Common myeloid progenitor, CD34-positive (primary cell): ENCODE measurements at regions not wholly inside any gene's neighbourhood (a gene's known extent, or its start where the extent isn't known, plus 50 kb on each side); places are given as distances from the start of the nearest gene placed in this dataset.
"Not testable (repeated sequence)": the region's sequence is repeated elsewhere in the genome, so short reads cannot be mapped to it uniquely, and the experiment has no call there.

Experiments
- CTCF ChIA-PET: fragments of 350-600 bp; sonication (Branson Sonifier 250); formaldehyde crosslinking; loops from one replicate; lab custom pipeline; 2021; ENCODE audit warnings: antibody characterized with exemption; lab: Charles Lee
- POLR2A ChIA-PET: fragments of 350-600 bp; sonication (Branson Sonifier 250); formaldehyde crosslinking; loops from one replicate; lab custom pipeline; 2021; ENCODE audit warnings: antibody characterized with exemption; lab: Charles Lee
- DNase-seq, 3 donors: peaks; one replicate each; pipeline versions ENCODE4 v3.0.0 to v3.0.0-alpha.2; 2013
- H3K27ac ChIP-seq, 2 experiments: 1 replicate in 1 of 2; 2 replicates in 1 of 2; pipeline ENCODE4 v1.7.0; 2013; ENCODE audit warnings: inconsistent platforms in 2 of 2, low read length in 2 of 2, mild to moderate bottlenecking in 2 of 2, low read depth in 1 of 2, moderate library complexity in 1 of 2; ENCODE audit not compliant: severe bottlenecking in 2 of 2, insufficient read depth in 1 of 2, poor library complexity in 1 of 2
- H3K27me3 ChIP-seq, 5 experiments: replicated peaks in 2 of 5; 1 replicate in 3 of 5; 2 replicates in 2 of 5; pipeline versions ENCODE4 v1.6.1 to v1.7.0; 2013; ENCODE audit warnings: low read length in 4 of 5, mild to moderate bottlenecking in 2 of 5, moderate library complexity in 2 of 5, inconsistent platforms in 1 of 5; ENCODE audit not compliant: insufficient read depth in 5 of 5, control insufficient read depth in 4 of 5
- H3K36me3 ChIP-seq, 4 experiments: 1 replicate in 2 of 4; 2 replicates in 2 of 4; pipeline versions ENCODE4 v1.6.1 to v1.7.0; 2013; ENCODE audit warnings: low read length in 3 of 4, control low read depth in 1 of 4, mild to moderate bottlenecking in 1 of 4; ENCODE audit not compliant: control insufficient read depth in 4 of 4, insufficient read depth in 4 of 4
- H3K4me1 ChIP-seq, 4 experiments: 1 replicate in 3 of 4; 2 replicates in 1 of 4; pipeline versions ENCODE4 v1.6.1 to v1.7.1; 2013; ENCODE audit warnings: low read length in 3 of 4, mild to moderate bottlenecking in 3 of 4, control low read depth in 1 of 4, inconsistent platforms in 1 of 4, moderate library complexity in 1 of 4; ENCODE audit not compliant: control insufficient read depth in 4 of 4, insufficient read depth in 4 of 4; ENCODE audit errors: control extremely low read depth in 1 of 4
- H3K4me3 ChIP-seq, 7 experiments: 1 replicate in 4 of 7; 2 replicates in 3 of 7; pipeline versions ENCODE4 v1.5.1 to v1.7.0; 2013; ENCODE audit warnings: mild to moderate bottlenecking in 7 of 7, low read length in 6 of 7, moderate library complexity in 6 of 7, inconsistent platforms in 2 of 7, low read depth in 2 of 7, control low read depth in 1 of 7; ENCODE audit not compliant: insufficient read depth in 4 of 7, control insufficient read depth in 1 of 7; ENCODE audit errors: extremely low read depth in 1 of 7
- H3K9me3 ChIP-seq, 5 experiments: 1 replicate in 4 of 5; 2 replicates in 1 of 5; pipeline versions ENCODE4 v1.6.1 to v1.7.1; 2013; ENCODE audit warnings: low read length in 4 of 5, mild to moderate bottlenecking in 2 of 5, inconsistent platforms in 1 of 5, low read depth in 1 of 5, moderate library complexity in 1 of 5; ENCODE audit not compliant: control insufficient read depth in 4 of 5, insufficient read depth in 2 of 5; ENCODE audit errors: control extremely low read depth in 1 of 5
- WGBS: methylation state at CpG from one replicate; pipeline ENCODE4 v1.1.5; 2013; ENCODE audit not compliant: insufficient coverage; 5-methylcytosine and 5-hydroxymethylcytosine counted together

DNA sequence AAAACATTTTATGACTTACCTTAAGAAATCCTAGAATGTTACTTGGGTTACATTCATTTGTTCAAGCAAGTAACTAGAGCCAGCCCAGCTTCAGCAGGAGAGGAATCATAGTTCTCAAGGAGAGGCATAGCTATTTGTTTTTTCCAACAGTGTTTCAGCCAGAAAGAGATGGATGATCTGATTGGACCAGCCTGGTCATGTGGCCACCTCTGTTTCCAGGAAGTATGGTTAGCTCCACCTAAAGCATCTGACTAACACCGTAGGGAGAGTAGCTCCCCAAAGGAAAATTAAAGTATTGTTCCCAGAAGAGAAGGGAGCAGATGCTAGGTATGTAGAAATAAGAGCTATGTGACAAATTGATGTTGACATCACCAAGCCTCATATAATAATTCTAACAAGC lies 417.1 kb downstream of the TAFA4 start:
- Histone ChIP-seq H3K36me3 (no peaks in the 10 kb centered on the region), H3K4me3 (no peak overlapping the region), H3K27me3 (no peaks in the 10 kb centered on the region), H3K27ac (no peak overlapping the region), H3K9me3 (no peaks in the 10 kb centered on the region), H3K4me1 (no peaks in the 10 kb centered on the region)
- ChIA-PET POLR2A (no interaction called here), CTCF (interaction anchor here (1.0 kb wide), 1 partner anchor 8 kb away, joined by 3 read pairs; no protein-coding TSS in a partner anchor)
- no CpG with 5 or more reads among the region's 1 CpG for WGBS
- DNase-seq: no peak

DNA sequence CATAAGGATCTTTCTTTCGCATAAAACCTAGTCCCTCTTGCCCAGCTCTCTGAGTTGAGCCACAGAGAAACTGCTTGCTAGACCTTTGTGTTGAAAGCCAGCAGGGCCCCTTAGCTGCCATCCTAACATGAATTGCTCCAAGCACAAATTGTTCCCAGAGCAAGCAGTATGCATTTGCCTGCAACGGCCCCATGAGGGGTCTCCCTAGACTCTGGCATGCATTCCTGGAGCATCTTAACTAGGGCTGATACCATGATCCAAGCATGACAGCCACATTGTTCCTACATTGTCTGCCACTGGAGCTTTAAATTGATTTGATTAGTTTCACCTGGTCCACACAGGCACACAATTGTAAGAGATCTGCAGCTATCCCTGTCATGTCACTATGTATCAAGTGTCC lies 428.1 kb downstream of the TAFA4 start:
- no peaks in the 10 kb centered on the region for H3K36me3 ChIP-seq
- ChIA-PET CTCF (no interaction called here), POLR2A (no interaction called here)

DNA sequence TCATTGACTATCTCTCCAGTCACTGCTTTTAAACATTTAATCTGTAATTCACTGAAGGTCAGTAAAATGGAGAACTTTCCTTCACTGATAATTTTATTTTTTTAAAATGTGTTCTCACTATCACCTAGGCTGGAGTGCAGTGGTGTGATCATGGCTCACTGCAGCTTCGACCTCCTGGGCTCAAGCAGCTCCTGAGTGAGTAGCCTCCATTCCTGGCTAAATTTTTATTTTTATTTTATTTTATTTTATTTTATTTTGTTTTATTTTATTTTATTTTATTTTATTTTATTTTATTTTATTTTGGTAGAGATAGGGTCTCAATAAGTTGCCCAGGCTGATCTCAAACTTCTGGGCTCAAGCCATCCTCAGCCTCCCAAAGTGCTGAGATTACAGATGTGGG lies 446.5 kb downstream of the TAFA4 start:
- H3K27me3 ChIP-seq, H3K4me3 ChIP-seq, DNase-seq, H3K27ac ChIP-seq, H3K4me1 ChIP-seq, H3K9me3 ChIP-seq, H3K36me3 ChIP-seq, CTCF ChIA-PET, POLR2A ChIA-PET: not testable (repeated sequence)
- WGBS: no CpG with 5 or more reads among the region's 1 CpG

More for the DNA sequence above, 428.1 kb downstream of the TAFA4 start:
- no peak for DNase-seq
- H3K27me3 ChIP-seq: no peaks in the 10 kb centered on the region
- no peak overlapping the region for H3K4me3 ChIP-seq
- H3K27ac ChIP-seq: no peak overlapping the region
- no peaks in the 10 kb centered on the region for H3K9me3 ChIP-seq
- H3K4me1 ChIP-seq: no peaks in the 10 kb centered on the region
- WGBS: 36% methylated on average over 1 of the region's 2 CpGs

DNA sequence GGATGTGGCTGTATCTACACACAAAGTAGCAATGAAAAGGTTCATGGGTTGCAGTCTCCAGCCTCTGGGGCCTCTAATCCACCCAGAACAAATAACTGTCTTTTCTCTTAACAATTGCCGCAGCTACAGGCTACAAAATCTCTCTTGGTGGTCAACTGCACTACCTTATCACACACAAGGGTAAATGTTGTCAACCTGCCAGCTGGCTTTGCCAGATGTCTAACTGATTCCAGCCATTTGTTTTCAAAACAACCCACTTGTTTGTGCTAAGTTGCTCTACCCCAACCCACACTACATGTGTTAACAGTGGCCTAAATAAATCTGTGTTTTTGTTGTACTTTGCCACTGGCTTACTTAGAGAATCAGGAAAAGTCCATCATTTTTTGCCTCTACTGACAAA lies 447.3 kb downstream of the TAFA4 start:
- H3K9me3 ChIP-seq: no peaks in the 10 kb centered on the region
- CTCF ChIA-PET: no interaction called here
- no peaks in the 10 kb centered on the region for H3K27me3 ChIP-seq
- no peak overlapping the region for H3K4me3 ChIP-seq
- H3K4me1 ChIP-seq: no peaks in the 10 kb centered on the region
- no peaks in the 10 kb centered on the region for H3K36me3 ChIP-seq
- DNase-seq: no peak
- POLR2A ChIA-PET: no interaction called here
- WGBS: 75% methylated on average over 1 of the region's 1 CpG
- H3K27ac ChIP-seq: no peak overlapping the region

DNA sequence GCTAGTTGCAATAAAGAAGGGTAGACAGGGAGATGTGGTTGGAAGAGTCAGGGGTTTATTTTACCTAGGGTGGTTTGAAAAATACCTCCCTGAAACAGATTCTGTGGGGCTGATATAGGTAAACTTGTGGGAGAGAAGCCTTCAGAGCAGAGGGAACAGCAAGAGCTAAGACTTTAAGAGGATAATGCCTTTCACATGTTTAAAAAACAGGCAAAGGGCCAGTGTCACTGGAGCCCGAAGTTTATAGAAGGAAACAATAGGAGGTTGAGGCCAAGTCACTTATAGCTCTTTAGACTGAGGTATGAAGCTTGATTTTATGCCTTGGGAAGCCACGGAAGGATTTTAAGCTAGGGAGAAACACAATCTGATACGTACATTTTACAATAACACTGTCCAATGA lies 448.7 kb downstream of the TAFA4 start:
- no peaks in the 10 kb centered on the region for H3K27me3 ChIP-seq
- DNase-seq: no peak
- H3K4me1 ChIP-seq: no peaks in the 10 kb centered on the region
- ChIA-PET CTCF (no interaction called here), POLR2A (no interaction called here)
- 83% methylated on average over 3 of the region's 3 CpGs for WGBS
- H3K9me3 ChIP-seq: no peaks in the 10 kb centered on the region
- H3K4me3 ChIP-seq: no peak overlapping the region
- no peak overlapping the region for H3K27ac ChIP-seq
- no peaks in the 10 kb centered on the region for H3K36me3 ChIP-seq

GRCh38 chr3:68483041-68483440 lies 449.3 kb downstream of the TAFA4 start:
- no CpG with 5 or more reads among the region's 2 CpGs for WGBS
- ChIA-PET CTCF (no interaction called here), POLR2A (no interaction called here)
- Histone ChIP-seq H3K9me3 (no peaks in the 10 kb centered on the region), H3K4me1 (no peaks in the 10 kb centered on the region), H3K27me3 (no peaks in the 10 kb centered on the region), H3K4me3 (no peak overlapping the region), H3K27ac (no peak overlapping the region), H3K36me3 (no peaks in the 10 kb centered on the region)
- no peak for DNase-seq

DNA sequence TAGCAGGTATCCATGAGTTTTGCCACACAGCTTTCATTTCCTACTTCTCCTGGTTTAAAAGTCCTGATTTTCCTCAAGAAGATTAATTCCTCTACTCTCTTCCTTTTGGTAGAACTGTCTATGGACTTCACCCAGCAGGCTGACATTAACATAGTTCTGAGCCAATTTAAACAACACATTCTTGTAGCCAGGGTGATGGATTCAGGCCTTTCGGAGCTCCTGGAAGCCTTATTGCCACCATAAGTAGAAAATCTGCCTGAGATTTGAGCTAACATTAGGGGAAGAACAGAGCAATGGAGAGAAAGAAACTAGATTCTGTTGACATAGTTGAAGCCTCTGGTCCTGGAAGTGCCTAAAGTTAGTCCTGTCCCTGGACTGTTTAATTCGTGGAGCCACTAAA lies 449.8 kb downstream of the TAFA4 start:
- ChIA-PET POLR2A (no interaction called here), CTCF (no interaction called here)
- no peak for DNase-seq
- WGBS: 79% methylated on average over 2 of the region's 2 CpGs
- Histone ChIP-seq H3K4me3 (no peak overlapping the region), H3K4me1 (no peaks in the 10 kb centered on the region), H3K27me3 (no peaks in the 10 kb centered on the region), H3K36me3 (no peaks in the 10 kb centered on the region), H3K27ac (no peak overlapping the region), H3K9me3 (no peaks in the 10 kb centered on the region)
